ENCODE measurements at regions not wholly inside any gene's neighbourhood (a gene's known extent, or its start where the extent isn't known, plus 50 kb on each side); places are given as distances from the start of the nearest gene placed in this dataset.

DNA sequence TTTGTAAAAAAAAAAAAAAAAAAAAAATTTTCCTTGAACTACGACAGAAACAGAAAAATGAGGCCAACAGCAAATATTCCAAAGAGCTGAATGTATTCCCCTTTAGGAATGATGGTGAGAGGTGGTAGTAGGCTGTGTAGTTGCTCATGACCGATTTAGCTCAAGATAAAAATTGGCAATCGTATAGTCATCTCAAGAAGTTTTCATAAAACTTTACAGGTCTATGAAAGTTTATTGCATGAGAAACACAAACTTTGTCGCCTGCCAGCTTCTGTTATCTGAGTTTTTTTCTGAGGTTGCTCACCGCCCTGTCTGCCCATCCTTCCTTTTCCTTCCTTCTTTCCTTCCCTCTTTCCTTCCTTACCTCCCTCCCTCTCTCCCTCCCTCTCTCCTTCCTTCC, 605.5 kb downstream of the BCL11B start:
- CTCF ChIA-PET, result interaction anchor here (1.0 kb wide), 1 partner anchor 9 kb away, joined by 3 read pairs; no protein-coding TSS in a partner anchor
- 3% methylated on average over 5 of the region's 5 CpGs for WGBS (ENCODE audit: low lambda C conversion rate)

GRCh38 chr14:98682033-98682432, 590.0 kb downstream of the BCL11B start:
- H3K27ac ChIP-seq (ENCODE audit: low read depth in 2 of 2, low read length in 1 of 2), result no peak overlapping the region
- TF ChIP-seq, protein P1, sequence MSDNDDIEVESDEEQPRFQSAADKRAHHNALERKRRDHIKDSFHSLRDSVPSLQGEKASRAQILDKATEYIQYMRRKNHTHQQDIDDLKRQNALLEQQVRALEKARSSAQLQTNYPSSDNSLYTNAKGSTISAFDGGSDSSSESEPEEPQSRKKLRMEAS (IDR thresholded peaks at IDR 0.05; ENCODE audit: low read depth), result no peak
- TF ChIP-seq USF2 (IDR thresholded peaks at IDR 0.05; ENCODE audit: borderline replicate concordance, low read depth, low read length), result no peak
- no peak for TF ChIP-seq SMC3 (IDR thresholded peaks at IDR 0.05; ENCODE audit: low read depth, low read length)
- TF ChIP-seq TEAD4 (IDR thresholded peaks at IDR 0.05; ENCODE audit: borderline replicate concordance, insufficient read depth), result no peak
- no peak for TF ChIP-seq EZH2phosphoT487 (IDR thresholded peaks at IDR 0.05; ENCODE audit: borderline replicate concordance, low read depth)
- no peak for TF ChIP-seq MXI1 (IDR thresholded peaks at IDR 0.05; ENCODE audit: low read depth, low read length)
- TF ChIP-seq, protein P2, sequence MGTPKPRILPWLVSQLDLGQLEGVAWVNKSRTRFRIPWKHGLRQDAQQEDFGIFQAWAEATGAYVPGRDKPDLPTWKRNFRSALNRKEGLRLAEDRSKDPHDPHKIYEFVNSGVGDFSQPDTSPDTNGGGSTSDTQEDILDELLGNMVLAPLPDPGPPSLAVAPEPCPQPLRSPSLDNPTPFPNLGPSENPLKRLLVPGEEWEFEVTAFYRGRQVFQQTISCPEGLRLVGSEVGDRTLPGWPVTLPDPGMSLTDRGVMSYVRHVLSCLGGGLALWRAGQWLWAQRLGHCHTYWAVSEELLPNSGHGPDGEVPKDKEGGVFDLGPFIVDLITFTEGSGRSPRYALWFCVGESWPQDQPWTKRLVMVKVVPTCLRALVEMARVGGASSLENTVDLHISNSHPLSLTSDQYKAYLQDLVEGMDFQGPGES (IDR thresholded peaks at IDR 0.05; ENCODE audit: low read depth, low read length), result no peak
- no peak for TF ChIP-seq EP300 (IDR thresholded peaks at IDR 0.05; ENCODE audit: borderline replicate concordance in 1 of 2, low read depth in 1 of 2, low read length in 1 of 2)
- no peak for TF ChIP-seq CHD2 (IDR thresholded peaks at IDR 0.05; ENCODE audit: low read length, partially characterized antibody)
- no peak for TF ChIP-seq ZBTB33 (IDR thresholded peaks at IDR 0.05; ENCODE audit: borderline replicate concordance, low read depth)
- no peak for TF ChIP-seq RXRA (IDR thresholded peaks at IDR 0.05; ENCODE audit: borderline replicate concordance, low read depth)
- TF ChIP-seq JUND (IDR thresholded peaks at IDR 0.05), result no peak
- no peak overlapping the region for H2AFZ ChIP-seq (ENCODE audit: low read depth)
- no peak for DNase-seq
- H3K79me2 ChIP-seq (ENCODE audit: insufficient read depth), result no peaks in the 10 kb centered on the region
- no peak overlapping the region for H3K4me3 ChIP-seq (ENCODE audit: low read depth in 2 of 2, low read length in 1 of 2)
- POLR2A ChIA-PET, result no interaction called here
- H4K20me1 ChIP-seq (ENCODE audit: insufficient read depth), result no peaks in the 10 kb centered on the region
- H3K36me3 ChIP-seq (replicated peaks in 1 of 2; ENCODE audit: control insufficient read depth in 1 of 2, insufficient read depth in 2 of 2, low read length in 1 of 2), result no peaks in the 10 kb centered on the region
- CTCF ChIA-PET, result no interaction called here
- no peaks in the 10 kb centered on the region for H3K9me3 ChIP-seq
- 0% methylated on average over 2 of the region's 3 CpGs for WGBS (ENCODE audit: low lambda C conversion rate)
- H3K9me2 ChIP-seq, result no peaks in the 10 kb centered on the region
- no peaks in the 10 kb centered on the region for H3K27me3 ChIP-seq (ENCODE audit: insufficient read depth)
- no peaks in the 10 kb centered on the region for H3F3A ChIP-seq (replicated peaks; ENCODE audit: insufficient read depth)
- H3K4me2 ChIP-seq, result no peak overlapping the region
- no peaks in the 10 kb centered on the region for H3K4me1 ChIP-seq (ENCODE audit: control insufficient read depth in 1 of 2, insufficient read depth in 2 of 2, low read depth in 1 of 2, low read length in 1 of 2)
- no peak overlapping the region for H3K9ac ChIP-seq

More for the DNA sequence above, 605.5 kb downstream of the BCL11B start:
- H4K20me1 ChIP-seq (ENCODE audit: insufficient read depth), result no peaks in the 10 kb centered on the region
- H3K9ac ChIP-seq, result no peak overlapping the region
- H2AFZ ChIP-seq (ENCODE audit: low read depth), result no peak overlapping the region
- H3K36me3 ChIP-seq (replicated peaks in 1 of 2; ENCODE audit: control insufficient read depth in 1 of 2, insufficient read depth in 2 of 2, low read length in 1 of 2), result no peaks in the 10 kb centered on the region
- H3K9me3 ChIP-seq, result no peaks in the 10 kb centered on the region
- H3F3A ChIP-seq (replicated peaks; ENCODE audit: insufficient read depth), result no peaks in the 10 kb centered on the region
- no peak for TF ChIP-seq TAF1 (IDR thresholded peaks at IDR 0.05; ENCODE audit: borderline replicate concordance, low read depth, low read length)
- TF ChIP-seq, protein P3, sequence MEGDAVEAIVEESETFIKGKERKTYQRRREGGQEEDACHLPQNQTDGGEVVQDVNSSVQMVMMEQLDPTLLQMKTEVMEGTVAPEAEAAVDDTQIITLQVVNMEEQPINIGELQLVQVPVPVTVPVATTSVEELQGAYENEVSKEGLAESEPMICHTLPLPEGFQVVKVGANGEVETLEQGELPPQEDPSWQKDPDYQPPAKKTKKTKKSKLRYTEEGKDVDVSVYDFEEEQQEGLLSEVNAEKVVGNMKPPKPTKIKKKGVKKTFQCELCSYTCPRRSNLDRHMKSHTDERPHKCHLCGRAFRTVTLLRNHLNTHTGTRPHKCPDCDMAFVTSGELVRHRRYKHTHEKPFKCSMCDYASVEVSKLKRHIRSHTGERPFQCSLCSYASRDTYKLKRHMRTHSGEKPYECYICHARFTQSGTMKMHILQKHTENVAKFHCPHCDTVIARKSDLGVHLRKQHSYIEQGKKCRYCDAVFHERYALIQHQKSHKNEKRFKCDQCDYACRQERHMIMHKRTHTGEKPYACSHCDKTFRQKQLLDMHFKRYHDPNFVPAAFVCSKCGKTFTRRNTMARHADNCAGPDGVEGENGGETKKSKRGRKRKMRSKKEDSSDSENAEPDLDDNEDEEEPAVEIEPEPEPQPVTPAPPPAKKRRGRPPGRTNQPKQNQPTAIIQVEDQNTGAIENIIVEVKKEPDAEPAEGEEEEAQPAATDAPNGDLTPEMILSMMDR (IDR thresholded peaks at IDR 0.05), result no peak
- no peak for TF ChIP-seq SMC3 (IDR thresholded peaks at IDR 0.05; ENCODE audit: low read depth, low read length)
- TF ChIP-seq FOXJ3 (CRISPR knock-in tag; IDR thresholded peaks at IDR 0.05), result no peak
- TF ChIP-seq ELF1 (IDR thresholded peaks at IDR 0.05), result no peak
- TF ChIP-seq RAD21 (IDR thresholded peaks at IDR 0.05; ENCODE audit: low read length), result no peak
- no peak for TF ChIP-seq MEF2A (IDR thresholded peaks at IDR 0.05; ENCODE audit: borderline replicate concordance, low read depth)
- TF ChIP-seq RCOR1 (IDR thresholded peaks at IDR 0.05; ENCODE audit: low read length), result no peak
- TF ChIP-seq FOXM1 (IDR thresholded peaks at IDR 0.05; ENCODE audit: low read depth), result no peak
- TF ChIP-seq RFX5 (IDR thresholded peaks at IDR 0.05; ENCODE audit: low read length), result no peak
- H3K4me2 ChIP-seq, result no peak overlapping the region
- no peaks in the 10 kb centered on the region for H3K4me1 ChIP-seq (ENCODE audit: control insufficient read depth in 1 of 2, insufficient read depth in 2 of 2, low read depth in 1 of 2, low read length in 1 of 2)
- POLR2A ChIA-PET, result no interaction called here
- H3K27me3 ChIP-seq (ENCODE audit: insufficient read depth), result no peaks in the 10 kb centered on the region
- H3K79me2 ChIP-seq (ENCODE audit: insufficient read depth), result no peaks in the 10 kb centered on the region
- no peak overlapping the region for H3K4me3 ChIP-seq (ENCODE audit: low read depth in 2 of 2, low read length in 1 of 2)
- H3K9me2 ChIP-seq, result no peaks in the 10 kb centered on the region
- no peak overlapping the region for H3K27ac ChIP-seq (ENCODE audit: low read depth in 2 of 2, low read length in 1 of 2)
- no peak for DNase-seq

Measured in SK-N-SH (cell line).